Esophagus muscularis mucosa (tissue), 4 donors: ENCODE measurements at regions not wholly inside any gene's neighbourhood (a gene's known extent, or its start where the extent isn't known, plus 50 kb on each side); places are given as distances from the start of the nearest gene placed in this dataset.

ENCODE experiments used
- DNase-seq: peaks from one replicate; pipeline ENCODE4 v3.0.0-alpha.2; 2017; ENCODE audit errors: extremely low spot score
- H3K27ac ChIP-seq, 4 donors: fragments of 200-600 bp; sonication (generic); replicated peaks in 1 of 4; 1 replicate in 3 of 4; 2 replicates in 1 of 4; pipeline ENCODE4 v1.5.1; 2016 to 2019; ENCODE audit warnings: mild to moderate bottlenecking in 1 of 4
- H3K27me3 ChIP-seq, 4 donors: fragments of 200-600 bp; sonication (generic); one replicate each; pipeline versions ENCODE4 v1.5.1 to v1.6.0; 2016 to 2019
- H3K36me3 ChIP-seq, 4 donors: fragments of 200-600 bp; sonication (generic); one replicate each; pipeline ENCODE4 v1.5.1; 2016 to 2019
- H3K4me1 ChIP-seq, 4 donors: fragments of 200-600 bp; sonication (generic); one replicate each; pipeline ENCODE4 v1.5.1; 2016 to 2019
- H3K4me3 ChIP-seq, 4 donors: fragments of 200-600 bp; sonication (generic); 1 replicate in 2 of 4; 2 replicates in 2 of 4; pipeline ENCODE4 v1.5.1; 2016 to 2019; ENCODE audit warnings: mild to moderate bottlenecking in 4 of 4, moderate library complexity in 1 of 4
- H3K9me3 ChIP-seq, 4 donors: fragments of 200-600 bp; sonication (generic); 1 replicate in 3 of 4; 2 replicates in 1 of 4; pipeline ENCODE4 v1.5.1; 2016 to 2019
- EP300 ChIP-seq: sonication (generic); formaldehyde crosslinking; IDR thresholded peaks from one replicate; pipeline ENCODE4 v1.6.1; 2017; ENCODE audit warnings: antibody characterized with exemption
- POLR2A ChIP-seq: fragments of 450-650 bp; IDR thresholded peaks from one replicate; pipeline ENCODE4 v1.6.1; 2017; ENCODE audit warnings: antibody characterized with exemption, moderate library complexity, mild to moderate bottlenecking, low read depth
- POLR2AphosphoS5 ChIP-seq, 2 donors: sonication (generic); formaldehyde crosslinking; IDR thresholded peaks; one replicate each; pipeline ENCODE4 v1.6.1; 2017; ENCODE audit warnings: antibody characterized with exemption in 2 of 2
- WGBS: methylation state at CpG from one replicate; pipeline ENCODE4 v1.1.5; 2018; 5-methylcytosine and 5-hydroxymethylcytosine counted together
- intact Hi-C: fragments of 100-400 bp; cut with DNase I; formaldehyde crosslinking; loops from one replicate; pipeline ENCODE4 v1.15.1; 2023
- TF ChIP-seq, protein P1 (sequence below), 3 experiments: fragments of 200-600 bp in 2 of 3; fragments of 450-650 bp in 1 of 3; sonication (generic) in 2 of 3; IDR thresholded peaks; one replicate each; pipeline ENCODE4 v1.5.1; 2017 to 2019; ENCODE audit warnings: antibody characterized with exemption in 3 of 3, mild to moderate bottlenecking in 2 of 3, moderate library complexity in 1 of 3

DNA sequence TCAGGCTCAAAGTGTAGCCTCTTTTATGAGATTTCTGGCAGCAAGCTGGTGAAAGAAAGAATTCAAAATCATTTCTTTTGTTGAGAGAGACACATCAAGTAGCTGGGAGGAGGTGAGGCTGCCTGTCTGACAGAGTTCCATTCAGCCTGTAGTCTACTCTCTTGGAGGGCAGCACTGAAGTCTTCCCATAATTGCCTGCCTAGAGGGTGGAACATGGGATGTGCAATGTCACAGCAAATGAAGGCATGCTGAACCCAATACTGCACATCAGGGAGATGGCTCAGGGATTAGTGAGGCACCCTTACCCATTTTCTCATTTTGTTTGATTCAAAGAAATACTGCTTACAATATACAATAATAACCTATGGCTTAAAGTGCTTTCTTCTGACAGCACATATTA lies 475.7 kb downstream of the TMEM232 start:
- no peak for TF ChIP-seq POLR2A
- no peak for TF ChIP-seq EP300
- TF ChIP-seq, protein P1, sequence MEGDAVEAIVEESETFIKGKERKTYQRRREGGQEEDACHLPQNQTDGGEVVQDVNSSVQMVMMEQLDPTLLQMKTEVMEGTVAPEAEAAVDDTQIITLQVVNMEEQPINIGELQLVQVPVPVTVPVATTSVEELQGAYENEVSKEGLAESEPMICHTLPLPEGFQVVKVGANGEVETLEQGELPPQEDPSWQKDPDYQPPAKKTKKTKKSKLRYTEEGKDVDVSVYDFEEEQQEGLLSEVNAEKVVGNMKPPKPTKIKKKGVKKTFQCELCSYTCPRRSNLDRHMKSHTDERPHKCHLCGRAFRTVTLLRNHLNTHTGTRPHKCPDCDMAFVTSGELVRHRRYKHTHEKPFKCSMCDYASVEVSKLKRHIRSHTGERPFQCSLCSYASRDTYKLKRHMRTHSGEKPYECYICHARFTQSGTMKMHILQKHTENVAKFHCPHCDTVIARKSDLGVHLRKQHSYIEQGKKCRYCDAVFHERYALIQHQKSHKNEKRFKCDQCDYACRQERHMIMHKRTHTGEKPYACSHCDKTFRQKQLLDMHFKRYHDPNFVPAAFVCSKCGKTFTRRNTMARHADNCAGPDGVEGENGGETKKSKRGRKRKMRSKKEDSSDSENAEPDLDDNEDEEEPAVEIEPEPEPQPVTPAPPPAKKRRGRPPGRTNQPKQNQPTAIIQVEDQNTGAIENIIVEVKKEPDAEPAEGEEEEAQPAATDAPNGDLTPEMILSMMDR (IDR thresholded peaks at IDR 0.05), result no peak
- no peak for TF ChIP-seq POLR2AphosphoS5 (IDR thresholded peaks at IDR 0.05)
- Histone ChIP-seq H3K9me3 (no peaks in the 10 kb centered on the region), H3K27ac (no peak overlapping the region), H3K4me1 (no peaks in the 10 kb centered on the region), H3K36me3 (no peaks in the 10 kb centered on the region), H3K27me3 (no peaks in the 10 kb centered on the region), H3K4me3 (no peak overlapping the region)
- DNase-seq, result no peak
- intact Hi-C loops, result no loop called here

DNA sequence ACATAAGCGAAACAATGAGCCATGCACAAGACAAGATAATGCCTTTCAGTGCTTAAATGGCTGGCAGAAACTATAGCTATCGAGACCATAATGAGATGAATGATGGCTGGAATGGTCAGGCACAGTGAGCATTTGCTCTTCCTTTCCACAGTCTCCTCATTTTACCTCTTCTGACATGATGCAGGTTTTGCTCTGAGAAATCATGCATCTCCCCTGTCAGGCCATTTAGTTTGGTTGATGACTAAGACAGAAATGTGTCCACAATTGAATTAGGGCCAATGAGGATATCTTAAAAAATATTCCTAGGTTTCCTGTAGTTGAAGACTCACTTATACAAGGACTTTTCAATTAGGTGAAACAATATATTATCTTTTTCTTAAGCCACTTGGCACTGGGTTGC lies 475.1 kb downstream of the TMEM232 start:
- no peak for DNase-seq
- intact Hi-C loops, result no loop called here
- H3K27ac ChIP-seq, result no peak overlapping the region
- WGBS, result 74% methylated on average over 2 of the region's 2 CpGs
- H3K9me3 ChIP-seq, result no peaks in the 10 kb centered on the region
- H3K4me1 ChIP-seq, result no peaks in the 10 kb centered on the region
- no peaks in the 10 kb centered on the region for H3K36me3 ChIP-seq
- H3K4me3 ChIP-seq, result no peak overlapping the region
- TF ChIP-seq, protein P1 (IDR thresholded peaks at IDR 0.05), result no peak
- TF ChIP-seq POLR2AphosphoS5 (IDR thresholded peaks at IDR 0.05), result no peak
- no peak for TF ChIP-seq POLR2A
- no peak for TF ChIP-seq EP300
- no peaks in the 10 kb centered on the region for H3K27me3 ChIP-seq

DNA sequence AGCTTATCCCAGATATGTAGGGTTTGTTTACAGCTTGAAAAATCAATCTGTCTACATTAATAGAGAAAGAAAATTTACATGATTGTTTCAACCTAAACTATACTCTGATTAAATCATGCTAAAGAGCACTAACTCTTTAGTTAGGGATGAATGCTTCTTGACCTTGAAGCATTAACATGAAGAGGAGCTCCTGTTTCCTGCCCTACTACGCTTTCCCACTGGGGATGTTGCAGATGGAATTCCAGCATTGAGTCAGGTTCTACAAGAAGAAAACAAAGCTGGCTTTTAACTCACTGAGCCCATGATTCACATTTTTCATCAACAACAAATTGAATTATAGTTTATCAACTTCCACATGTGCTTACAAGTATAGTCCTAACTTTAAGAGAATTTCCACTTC lies 471.3 kb downstream of the TMEM232 start:
- intact Hi-C loops, result no loop called here
- 92% methylated on average over 1 of the region's 1 CpG for WGBS

DNA sequence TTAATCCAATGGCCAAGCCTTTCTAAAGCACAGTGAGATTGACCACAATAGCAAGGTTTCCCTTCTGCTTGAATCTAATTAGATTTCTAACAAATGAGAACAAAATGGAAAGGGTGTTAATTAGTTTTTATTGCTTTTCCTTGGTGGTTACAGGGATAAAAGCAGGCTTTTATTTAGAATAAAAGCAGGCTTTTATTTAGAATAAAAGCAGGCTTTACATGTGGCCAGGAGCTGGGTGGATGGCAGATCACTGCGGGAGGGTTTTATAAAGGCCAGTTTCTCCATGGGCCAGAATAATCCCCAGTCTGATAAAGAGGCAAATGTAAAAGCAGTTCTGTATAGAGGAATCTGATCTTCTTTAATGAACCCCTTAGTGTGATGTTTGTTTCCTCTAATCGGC lies 470.2 kb downstream of the TMEM232 start:
- Histone ChIP-seq H3K4me1 (no peaks in the 10 kb centered on the region), H3K27me3 (no peaks in the 10 kb centered on the region), H3K27ac (no peak overlapping the region), H3K4me3 (no peak overlapping the region), H3K36me3 (no peaks in the 10 kb centered on the region), H3K9me3 (no peaks in the 10 kb centered on the region)
- no peak for TF ChIP-seq EP300
- intact Hi-C loops, result no loop called here
- no peak for DNase-seq
- 68% methylated on average over 2 of the region's 2 CpGs for WGBS

More for the DNA sequence above, 471.3 kb downstream of the TMEM232 start:
- Histone ChIP-seq H3K27ac (no peak overlapping the region), H3K4me1 (no peaks in the 10 kb centered on the region), H3K36me3 (no peaks in the 10 kb centered on the region), H3K9me3 (no peaks in the 10 kb centered on the region), H3K4me3 (no peak overlapping the region), H3K27me3 (no peaks in the 10 kb centered on the region)
- TF ChIP-seq, protein P1 (IDR thresholded peaks at IDR 0.05), result no peak
- TF ChIP-seq EP300 (no peak), POLR2AphosphoS5 (IDR thresholded peaks at IDR 0.05) (no peak), POLR2A (no peak)
- no peak for DNase-seq

DNA sequence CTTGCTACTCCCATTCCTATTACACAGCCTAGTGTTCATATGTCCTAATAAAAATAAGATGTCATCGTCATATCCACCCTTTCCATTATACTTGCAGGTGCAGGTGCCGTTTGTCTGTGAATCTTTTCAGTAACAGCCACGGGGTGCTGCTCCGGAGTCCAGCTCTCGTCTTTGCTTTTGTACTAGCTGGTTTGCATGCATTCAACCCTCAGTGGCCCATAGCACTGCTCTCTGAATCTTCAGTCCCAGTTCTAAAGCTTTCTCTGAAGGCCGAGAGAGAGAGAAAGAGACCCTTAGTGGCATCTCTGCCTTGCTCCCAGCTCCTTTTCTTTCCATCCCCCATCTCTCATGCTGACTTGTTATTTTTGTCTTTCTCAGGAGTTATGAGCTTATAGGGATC lies 468.5 kb downstream of the TMEM232 start:
- no peaks in the 10 kb centered on the region for H3K36me3 ChIP-seq
- TF ChIP-seq, protein P1 (IDR thresholded peaks at IDR 0.05), result no peak
- TF ChIP-seq POLR2A, result no peak
- TF ChIP-seq EP300, result no peak
- TF ChIP-seq POLR2AphosphoS5 (IDR thresholded peaks at IDR 0.05), result no peak
- no peak overlapping the region for H3K4me3 ChIP-seq
- H3K4me1 ChIP-seq, result no peaks in the 10 kb centered on the region
- WGBS, result 89% methylated on average over 6 of the region's 6 CpGs
- intact Hi-C loops, result no loop called here
- H3K27me3 ChIP-seq, result no peaks in the 10 kb centered on the region
- H3K9me3 ChIP-seq, result no peaks in the 10 kb centered on the region
- DNase-seq, result no peak
- no peak overlapping the region for H3K27ac ChIP-seq
